ENCODE measurements at regions not wholly inside any gene's neighbourhood (a gene's known extent, or its start where the extent isn't known, plus 50 kb on each side); places are given as distances from the start of the nearest gene placed in this dataset.

DNA sequence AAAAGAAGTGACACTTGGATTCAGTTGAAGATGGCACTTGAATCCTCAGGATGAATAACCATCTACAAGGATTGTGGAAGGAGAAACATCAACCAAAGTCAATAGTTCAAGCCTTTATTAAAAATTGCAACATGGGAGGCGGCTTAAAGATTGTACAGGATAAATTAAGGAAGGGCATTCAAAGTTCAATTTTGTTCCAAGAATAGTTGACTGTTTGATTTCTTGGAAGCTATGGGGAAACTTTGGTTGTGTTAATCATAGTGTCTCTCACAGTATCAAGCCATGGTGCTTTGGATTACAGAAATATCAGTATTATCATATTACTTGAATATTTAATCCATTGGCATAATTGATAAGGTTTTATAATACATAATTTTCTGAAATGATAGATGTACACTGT lies 1844.3 kb downstream of the MAT2B start:
- TF ChIP-seq, protein P1, sequence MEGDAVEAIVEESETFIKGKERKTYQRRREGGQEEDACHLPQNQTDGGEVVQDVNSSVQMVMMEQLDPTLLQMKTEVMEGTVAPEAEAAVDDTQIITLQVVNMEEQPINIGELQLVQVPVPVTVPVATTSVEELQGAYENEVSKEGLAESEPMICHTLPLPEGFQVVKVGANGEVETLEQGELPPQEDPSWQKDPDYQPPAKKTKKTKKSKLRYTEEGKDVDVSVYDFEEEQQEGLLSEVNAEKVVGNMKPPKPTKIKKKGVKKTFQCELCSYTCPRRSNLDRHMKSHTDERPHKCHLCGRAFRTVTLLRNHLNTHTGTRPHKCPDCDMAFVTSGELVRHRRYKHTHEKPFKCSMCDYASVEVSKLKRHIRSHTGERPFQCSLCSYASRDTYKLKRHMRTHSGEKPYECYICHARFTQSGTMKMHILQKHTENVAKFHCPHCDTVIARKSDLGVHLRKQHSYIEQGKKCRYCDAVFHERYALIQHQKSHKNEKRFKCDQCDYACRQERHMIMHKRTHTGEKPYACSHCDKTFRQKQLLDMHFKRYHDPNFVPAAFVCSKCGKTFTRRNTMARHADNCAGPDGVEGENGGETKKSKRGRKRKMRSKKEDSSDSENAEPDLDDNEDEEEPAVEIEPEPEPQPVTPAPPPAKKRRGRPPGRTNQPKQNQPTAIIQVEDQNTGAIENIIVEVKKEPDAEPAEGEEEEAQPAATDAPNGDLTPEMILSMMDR (IDR thresholded peaks at IDR 0.05): no peak
- H3K4me3 Mint-ChIP-seq: no peak overlapping the region
- Histone ChIP-seq H2AFZ (ENCODE audit: insufficient read depth, low read depth, low read length, poor library complexity, severe bottlenecking) (no peak overlapping the region), H3K79me2 (ENCODE audit: insufficient read depth, low read length) (no peaks in the 10 kb centered on the region), H3K4me1 (ENCODE audit: control insufficient read depth in 1 of 2, insufficient read depth in 2 of 2, low read length in 2 of 2) (no peaks in the 10 kb centered on the region), H3K36me3 (replicated peaks in 1 of 2; ENCODE audit: control insufficient read depth in 1 of 2, insufficient read depth in 2 of 2, low read length in 2 of 2) (no peaks in the 10 kb centered on the region), H3K4me2 (replicated peaks; ENCODE audit: extremely low read depth, low read length, poor library complexity, severe bottlenecking) (no peak overlapping the region), H3K9me3 (replicated peaks in 1 of 2; ENCODE audit: control insufficient read depth in 1 of 2, insufficient read depth in 1 of 2, low read length in 2 of 2) (no peaks in the 10 kb centered on the region), H3K4me3 (replicated peaks in 1 of 3; ENCODE audit: low read depth in 2 of 3, low read length in 3 of 3) (no peak overlapping the region), H3K27ac (ENCODE audit: low read depth in 1 of 2, low read length in 2 of 2) (no peak overlapping the region), H3K9ac (ENCODE audit: insufficient read depth, low read length, poor library complexity, severe bottlenecking) (no peak overlapping the region), H3K27me3 (ENCODE audit: control insufficient read depth in 2 of 2, insufficient read depth in 2 of 2, low read length in 2 of 2) (no peaks in the 10 kb centered on the region), H4K20me1 (ENCODE audit: insufficient read depth, low read length) (no peaks in the 10 kb centered on the region)
- H3K27ac Mint-ChIP-seq: no peak overlapping the region
- intact Hi-C loops (cut with micrococcal nuclease): no loop called here
- H3K36me3 Mint-ChIP-seq: no peaks in the 10 kb centered on the region
- H3K9me3 Mint-ChIP-seq: peaks cover 0 to 7% (median 0%) of the 10 kb centered on the region in 7 donors
- H3K4me1 Mint-ChIP-seq: peaks cover 4% of the 10 kb centered on the region
- H3K27me3 Mint-ChIP-seq (ENCODE audit: low read depth in 3 of 3): no peaks in the 10 kb centered on the region
- WGBS (ENCODE audit: insufficient coverage): no CpG with 5 or more reads among the region's 1 CpG
- DNase-seq: no peak

DNA sequence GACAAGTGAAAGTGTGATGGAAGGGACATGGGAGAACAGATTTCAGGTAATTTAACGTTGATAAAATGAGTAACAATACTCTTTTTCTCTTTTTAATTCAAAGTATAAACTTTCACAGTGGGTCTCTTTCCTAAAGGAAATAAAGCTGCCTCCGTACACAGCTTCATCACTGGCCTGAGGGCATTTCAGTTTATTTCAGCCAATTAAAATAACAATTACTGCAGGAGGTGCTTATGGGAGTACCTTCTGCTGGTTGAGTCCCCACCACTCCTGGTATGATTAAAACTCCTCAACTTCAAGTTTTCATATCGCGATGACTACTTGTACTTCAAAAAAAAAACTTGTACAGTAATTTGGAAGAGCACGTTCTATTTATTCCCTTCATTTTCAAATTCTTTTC lies 1845.9 kb downstream of the MAT2B start:
- Histone ChIP-seq H3K27ac (ENCODE audit: low read depth in 1 of 2, low read length in 2 of 2) (no peak overlapping the region), H3K4me1 (ENCODE audit: control insufficient read depth in 1 of 2, insufficient read depth in 2 of 2, low read length in 2 of 2) (no peaks in the 10 kb centered on the region), H3K4me3 (replicated peaks in 1 of 3; ENCODE audit: low read depth in 2 of 3, low read length in 3 of 3) (no peak overlapping the region), H3K9me3 (replicated peaks in 1 of 2; ENCODE audit: control insufficient read depth in 1 of 2, insufficient read depth in 1 of 2, low read length in 2 of 2) (no peaks in the 10 kb centered on the region), H3K27me3 (ENCODE audit: control insufficient read depth in 2 of 2, insufficient read depth in 2 of 2, low read length in 2 of 2) (no peaks in the 10 kb centered on the region), H3K79me2 (ENCODE audit: insufficient read depth, low read length) (no peaks in the 10 kb centered on the region), H3K9ac (ENCODE audit: insufficient read depth, low read length, poor library complexity, severe bottlenecking) (no peak overlapping the region), H3K4me2 (replicated peaks; ENCODE audit: extremely low read depth, low read length, poor library complexity, severe bottlenecking) (no peak overlapping the region), H3K36me3 (replicated peaks in 1 of 2; ENCODE audit: control insufficient read depth in 1 of 2, insufficient read depth in 2 of 2, low read length in 2 of 2) (no peaks in the 10 kb centered on the region), H4K20me1 (ENCODE audit: insufficient read depth, low read length) (no peaks in the 10 kb centered on the region), H2AFZ (ENCODE audit: insufficient read depth, low read depth, low read length, poor library complexity, severe bottlenecking) (no peak overlapping the region)
- WGBS (ENCODE audit: insufficient coverage): 100% methylated on average over 2 of the region's 5 CpGs
- intact Hi-C loops (cut with micrococcal nuclease): no loop called here
- no peaks in the 10 kb centered on the region for H3K27me3 Mint-ChIP-seq (ENCODE audit: low read depth in 3 of 3)
- DNase-seq: no peak
- peaks cover 4% of the 10 kb centered on the region for H3K4me1 Mint-ChIP-seq
- peaks cover 0 to 7% (median 0%) of the 10 kb centered on the region in 7 donors for H3K9me3 Mint-ChIP-seq
- H3K36me3 Mint-ChIP-seq: no peaks in the 10 kb centered on the region
- TF ChIP-seq, protein P1 (IDR thresholded peaks at IDR 0.05): no peak
- no peak overlapping the region for H3K4me3 Mint-ChIP-seq
- no peak overlapping the region for H3K27ac Mint-ChIP-seq

Data from CD14-positive monocyte (primary cell).